GM12874 (cell line): ENCODE measurements at regions not wholly inside any gene's neighbourhood (a gene's known extent, or its start where the extent isn't known, plus 50 kb on each side); places are given as distances from the start of the nearest gene placed in this dataset.

Source experiments
- TF ChIP-seq, protein P1 (sequence below): IDR thresholded peaks from 2 replicates; pipeline ENCODE4 v1.5.1; 2011; ENCODE audit warnings: low read depth, mild to moderate bottlenecking, control low read depth, low read length, moderate library complexity; ENCODE audit not compliant: insufficient read depth

- TF ChIP-seq, protein P1, sequence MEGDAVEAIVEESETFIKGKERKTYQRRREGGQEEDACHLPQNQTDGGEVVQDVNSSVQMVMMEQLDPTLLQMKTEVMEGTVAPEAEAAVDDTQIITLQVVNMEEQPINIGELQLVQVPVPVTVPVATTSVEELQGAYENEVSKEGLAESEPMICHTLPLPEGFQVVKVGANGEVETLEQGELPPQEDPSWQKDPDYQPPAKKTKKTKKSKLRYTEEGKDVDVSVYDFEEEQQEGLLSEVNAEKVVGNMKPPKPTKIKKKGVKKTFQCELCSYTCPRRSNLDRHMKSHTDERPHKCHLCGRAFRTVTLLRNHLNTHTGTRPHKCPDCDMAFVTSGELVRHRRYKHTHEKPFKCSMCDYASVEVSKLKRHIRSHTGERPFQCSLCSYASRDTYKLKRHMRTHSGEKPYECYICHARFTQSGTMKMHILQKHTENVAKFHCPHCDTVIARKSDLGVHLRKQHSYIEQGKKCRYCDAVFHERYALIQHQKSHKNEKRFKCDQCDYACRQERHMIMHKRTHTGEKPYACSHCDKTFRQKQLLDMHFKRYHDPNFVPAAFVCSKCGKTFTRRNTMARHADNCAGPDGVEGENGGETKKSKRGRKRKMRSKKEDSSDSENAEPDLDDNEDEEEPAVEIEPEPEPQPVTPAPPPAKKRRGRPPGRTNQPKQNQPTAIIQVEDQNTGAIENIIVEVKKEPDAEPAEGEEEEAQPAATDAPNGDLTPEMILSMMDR: no peak
Measured at GRCh38 chr5:155150012-155150411, 136.5 kb downstream of the KIF4B start.

DNA sequence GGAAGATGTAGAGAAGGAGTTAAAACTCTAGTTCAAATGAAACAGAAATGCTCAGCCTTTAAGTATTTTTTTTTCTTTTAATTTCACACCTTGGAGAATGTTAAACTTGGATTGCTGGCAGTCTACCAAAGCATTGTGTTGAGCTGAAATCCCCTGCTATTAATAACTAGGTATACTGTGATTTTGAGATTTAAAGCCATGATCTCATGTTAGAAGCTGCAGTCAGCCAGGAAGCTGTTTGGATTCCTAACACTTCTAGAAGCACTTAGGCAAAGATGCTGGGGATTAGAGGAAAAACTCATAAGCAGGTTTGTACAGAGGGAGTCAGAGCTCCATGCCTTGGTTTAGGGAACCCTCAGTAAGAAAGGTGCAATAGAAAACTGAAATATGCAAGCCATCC is 141.4 kb downstream of the KIF4B start:
- TF ChIP-seq, protein P1: no peak

DNA sequence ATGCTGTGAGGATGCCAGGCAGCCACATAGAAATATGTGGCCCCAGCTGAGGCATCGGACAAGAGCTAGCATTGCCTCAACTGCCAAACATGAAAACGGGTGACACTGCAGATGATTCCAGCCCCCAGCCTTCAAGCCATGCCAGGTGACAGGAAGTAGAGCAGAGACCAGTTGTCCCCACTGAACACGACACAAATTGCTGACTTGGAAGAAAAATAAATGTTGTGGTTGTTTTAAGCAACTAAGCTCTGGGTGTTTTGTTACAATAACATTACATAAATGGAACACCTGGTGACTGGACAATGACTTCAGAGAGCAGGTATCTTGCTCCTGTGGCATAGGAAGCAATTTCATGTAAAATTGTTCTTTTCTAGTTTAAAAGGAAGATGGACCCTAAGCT is 154.2 kb downstream of the KIF4B start:
- TF ChIP-seq, protein P1: no peak

- TF ChIP-seq, protein P1: no peak
Measured at GRCh38 chr5:155181542-155181941, 168.0 kb downstream of the KIF4B start.

DNA sequence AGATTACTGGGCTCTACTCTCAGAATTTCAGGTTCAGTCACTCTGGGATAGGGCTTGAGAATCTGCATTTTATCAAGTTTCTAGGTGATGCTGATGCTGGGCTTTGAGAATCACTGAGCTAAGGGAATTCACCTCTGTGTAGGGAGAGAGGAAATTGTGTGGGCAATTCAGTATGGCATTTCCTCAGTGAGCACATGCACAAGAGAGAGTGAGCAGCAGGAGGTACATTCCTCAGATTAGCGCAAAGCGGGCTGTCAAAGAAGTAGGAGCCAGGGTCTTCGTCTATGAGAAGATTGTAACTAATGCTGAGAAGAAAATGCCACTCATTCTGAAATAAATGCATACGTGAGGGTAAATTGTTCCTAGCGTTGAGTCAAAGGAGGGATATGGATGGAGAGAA is 175.9 kb downstream of the KIF4B start:
- TF ChIP-seq, protein P1: no peak

DNA sequence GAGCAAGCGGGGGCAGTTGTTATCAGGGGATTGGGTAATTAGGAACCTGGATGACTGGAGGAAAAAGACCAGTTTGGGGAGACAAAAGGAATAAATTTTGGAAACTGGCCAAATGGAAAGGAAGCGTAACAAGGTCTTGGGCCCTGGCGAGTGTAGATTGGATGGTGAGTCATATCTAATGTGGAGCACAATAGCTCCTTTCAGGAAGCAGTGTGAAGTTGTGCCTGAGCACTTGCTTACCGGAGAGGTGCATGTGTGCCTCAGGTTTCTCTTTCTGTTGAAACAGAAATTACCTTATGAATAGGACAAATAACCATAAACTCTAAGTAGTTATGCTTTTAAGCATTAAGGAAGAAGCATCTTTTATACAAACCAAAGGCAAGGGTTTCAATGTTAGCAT is 176.4 kb downstream of the KIF4B start:
- TF ChIP-seq, protein P1: no peak

DNA sequence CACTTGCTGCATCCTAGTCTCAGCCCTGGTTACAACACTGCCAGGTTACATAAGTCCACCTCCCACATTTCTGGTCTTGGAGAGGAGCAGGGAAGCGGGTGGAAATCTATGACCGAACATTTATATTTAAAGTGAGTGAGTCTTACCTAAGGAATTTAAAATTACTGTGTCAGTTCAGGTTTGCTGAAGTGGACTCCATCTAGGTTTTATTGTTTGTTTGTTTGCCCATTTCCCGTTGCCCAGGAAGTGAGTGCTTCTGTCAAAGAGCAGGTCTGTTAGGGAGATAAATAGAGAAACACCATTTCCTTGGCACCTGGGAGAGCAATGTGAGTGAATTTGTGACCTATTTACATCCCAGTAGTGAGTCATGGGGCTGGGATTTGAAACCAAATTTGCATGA is 179.5 kb downstream of the KIF4B start:
- TF ChIP-seq, protein P1: no peak
